Hepatic stellate cell (primary cell): ENCODE measurements at regions not wholly inside any gene's neighbourhood (a gene's known extent, or its start where the extent isn't known, plus 50 kb on each side); places are given as distances from the start of the nearest gene placed in this dataset.
"Not testable (repeated sequence)": the region's sequence is repeated elsewhere in the genome, so short reads cannot be mapped to it uniquely, and the experiment has no call there.

ENCODE experiments used
- DNase-seq: peaks from one replicate; pipeline ENCODE4 v3.0.0; 2011; ENCODE audit warnings: low spot score

DNA sequence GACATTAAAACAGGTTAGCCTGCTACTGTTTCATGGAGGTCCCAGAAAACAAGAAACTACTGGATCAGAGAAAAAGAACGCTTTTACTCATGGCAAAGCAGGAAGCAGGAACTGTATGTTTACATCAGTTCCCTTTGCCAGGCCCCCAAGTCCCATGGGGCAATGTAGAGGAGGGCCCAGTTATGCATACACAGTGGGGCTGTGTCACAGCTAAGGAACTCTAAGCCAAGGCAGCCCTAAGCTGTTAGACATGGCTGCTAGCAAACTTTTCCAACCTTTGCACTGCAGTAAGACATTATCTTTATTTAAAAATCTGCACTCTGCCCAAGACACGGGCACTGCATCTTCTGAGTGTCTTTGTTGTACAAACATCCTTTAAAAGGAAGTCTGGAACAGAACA, 975.8 kb downstream of the C4orf33 start:
- no peak for DNase-seq

DNA sequence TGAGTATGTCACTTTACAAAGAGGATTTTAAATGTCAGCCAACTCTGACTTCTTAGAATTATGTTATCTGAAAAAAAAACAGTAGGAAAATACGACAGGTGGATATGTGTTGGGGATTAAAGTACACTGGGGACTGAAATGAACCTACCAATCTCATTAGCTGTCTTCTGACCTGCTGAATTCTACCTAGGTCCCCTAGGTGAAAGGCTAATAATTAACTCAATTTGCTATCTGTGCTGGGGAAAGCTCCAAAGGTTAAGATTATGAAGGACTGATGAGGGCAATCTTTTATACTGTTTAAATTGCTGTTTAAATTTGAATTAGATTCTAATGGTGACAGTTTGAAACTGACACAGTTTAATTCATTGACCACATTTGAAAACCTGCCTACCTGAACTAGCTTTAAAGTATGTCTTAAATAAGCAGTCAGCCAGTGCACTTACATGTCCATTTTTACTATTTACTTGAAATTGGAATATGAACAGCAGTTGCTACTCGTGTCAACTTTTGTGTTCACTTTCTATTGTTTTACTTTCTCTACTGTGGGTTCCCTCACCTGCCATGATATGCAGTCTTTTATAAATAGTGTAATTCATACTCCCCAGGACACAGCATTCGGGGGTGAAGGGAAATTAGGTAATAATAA, 977.3 kb downstream of the C4orf33 start:
- no peak for DNase-seq

DNA sequence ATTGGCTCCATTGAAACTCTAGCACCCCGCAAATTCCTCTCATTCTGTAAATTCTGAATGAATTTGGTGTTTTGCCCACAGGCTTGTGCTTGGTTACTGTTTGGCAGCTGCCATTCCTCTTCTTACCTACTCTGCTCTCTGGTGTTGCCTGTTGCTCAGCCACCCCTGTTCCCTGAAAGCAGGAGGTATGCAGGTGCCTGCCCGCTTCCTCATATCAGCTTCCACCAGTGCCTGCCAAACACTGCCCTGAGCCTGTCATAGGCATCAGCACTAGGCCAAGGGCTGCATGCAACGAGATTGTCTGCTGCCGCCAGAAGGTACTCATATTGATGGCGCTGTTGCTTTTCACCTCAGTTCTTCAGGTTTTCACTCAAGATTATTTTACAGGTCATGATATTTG, 978.1 kb downstream of the C4orf33 start:
- no peak for DNase-seq

DNA sequence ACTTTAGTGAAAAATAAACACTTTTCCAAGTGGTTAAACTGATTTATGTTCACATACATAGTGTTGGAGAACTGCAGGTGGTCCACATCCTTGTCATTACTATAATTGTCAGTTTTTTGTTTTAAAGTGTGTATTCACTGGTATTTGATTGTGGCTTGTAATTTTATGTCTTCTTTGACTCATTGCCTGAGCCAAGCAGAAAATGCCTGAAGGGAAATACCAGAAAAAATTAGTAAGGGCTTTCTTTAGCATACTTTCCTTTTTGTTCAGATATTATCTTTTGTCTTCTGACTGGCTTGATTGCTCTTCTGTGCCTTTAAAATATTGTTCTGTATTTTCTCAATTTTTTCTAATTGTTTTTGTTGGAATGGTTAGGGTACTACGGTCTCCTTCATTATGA, 981.3 kb downstream of the C4orf33 start:
- no peak for DNase-seq

DNA sequence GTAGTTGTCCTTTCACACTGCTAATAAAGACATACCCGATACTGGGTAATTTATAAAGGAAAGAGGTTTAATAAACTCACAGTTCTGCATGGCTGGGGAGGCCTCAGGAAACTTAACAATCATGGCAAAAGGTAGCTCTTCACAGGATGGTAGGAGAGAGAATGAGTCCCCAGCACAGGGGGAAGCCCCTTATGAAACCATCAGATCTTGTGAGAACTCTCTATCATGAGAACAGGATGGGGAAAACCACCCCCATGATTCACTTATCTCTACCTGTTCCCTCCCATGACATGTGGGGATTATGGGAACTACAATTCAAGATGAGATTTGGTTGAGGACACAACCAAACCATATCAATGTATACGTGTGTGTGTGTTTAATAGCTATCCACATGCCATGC, 983.1 kb downstream of the C4orf33 start:
- not testable (repeated sequence) for DNase-seq

DNA sequence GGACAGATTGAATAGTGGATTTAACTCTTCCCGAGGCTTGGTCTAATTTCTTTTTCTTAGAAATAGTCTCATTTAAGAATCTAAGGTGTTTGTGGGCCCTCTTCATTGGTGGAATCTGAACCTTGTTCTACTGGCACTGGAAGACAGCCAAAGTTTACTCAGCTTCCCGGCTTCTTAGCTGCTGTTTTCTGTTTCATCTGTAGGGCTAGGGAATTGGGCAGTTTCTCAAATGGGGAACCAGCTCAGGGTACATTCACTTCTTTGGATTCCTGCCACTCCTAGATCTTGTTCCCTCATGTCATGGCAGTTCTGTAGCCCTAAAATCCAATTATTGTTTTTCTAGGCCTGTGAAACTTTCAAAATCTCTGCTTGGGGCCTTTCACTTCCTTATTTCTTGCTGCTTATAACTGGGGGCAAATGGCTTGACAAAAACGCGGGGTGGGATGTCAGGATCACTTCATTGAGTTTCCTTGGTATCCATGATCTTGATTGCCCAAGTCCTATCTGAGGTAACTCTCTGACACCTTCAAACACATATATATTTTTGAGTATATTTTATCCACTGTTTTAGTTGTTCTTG, 985.0 kb downstream of the C4orf33 start:
- no peak for DNase-seq

DNA sequence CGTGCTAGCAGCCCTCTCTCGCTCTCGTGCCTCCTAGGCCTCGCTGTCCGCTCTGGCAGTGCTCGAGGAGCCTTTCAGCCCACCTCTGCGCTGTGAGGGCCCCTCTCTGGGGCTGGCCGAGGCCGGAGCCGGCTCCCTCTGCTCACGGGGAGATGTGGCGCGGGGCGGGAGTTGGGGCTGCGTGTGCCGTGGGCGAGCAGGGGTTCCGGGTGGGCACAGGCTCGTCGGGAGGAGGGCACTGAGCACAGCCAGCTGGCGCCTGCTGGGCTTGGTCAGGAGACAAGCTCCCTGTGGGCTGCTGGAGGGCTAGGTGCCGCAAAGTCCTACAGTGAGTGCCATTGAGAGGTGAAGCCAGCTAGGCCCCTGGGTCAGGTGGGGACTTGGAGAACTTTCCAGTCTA, 994.5 kb downstream of the C4orf33 start:
- DNase-seq: no peak

DNA sequence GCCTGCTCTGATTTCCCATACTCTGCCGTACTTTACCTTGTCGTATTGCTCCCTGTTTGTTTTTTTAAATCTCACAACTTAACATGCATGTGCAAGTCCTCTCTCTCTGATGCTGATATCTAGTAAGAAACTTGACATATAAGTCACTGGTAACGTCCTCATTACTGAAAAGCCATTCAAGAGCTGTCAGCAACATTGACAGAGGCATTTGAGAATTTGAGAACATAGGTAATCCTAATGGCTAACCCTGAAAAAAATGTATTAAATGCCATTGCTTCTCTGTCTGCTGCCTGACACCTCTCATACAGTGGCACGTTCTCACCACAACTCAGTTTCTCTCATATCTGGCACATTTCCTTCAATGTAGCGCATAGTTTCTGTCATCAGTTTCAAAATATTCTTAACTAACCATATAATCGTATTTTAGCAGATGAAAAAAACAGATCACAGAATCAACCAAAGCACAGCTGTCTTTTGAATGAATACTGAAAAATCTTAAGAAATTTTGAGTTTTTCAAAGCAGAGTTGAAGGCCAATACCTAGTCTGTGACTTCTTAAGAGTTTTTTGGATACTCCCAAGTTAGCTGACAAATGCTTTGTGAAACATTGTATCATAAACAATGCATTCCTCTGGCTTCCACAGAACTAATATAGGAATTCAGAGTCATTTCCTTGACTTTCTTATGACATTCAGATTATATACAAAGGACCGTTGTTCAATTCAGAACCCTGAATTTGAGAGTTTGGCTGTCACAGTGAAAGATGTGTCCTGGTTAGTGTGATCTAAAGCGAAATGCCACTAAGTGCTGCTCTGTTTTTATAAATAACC, 996.4 kb downstream of the C4orf33 start:
- DNase-seq: no peak

DNA sequence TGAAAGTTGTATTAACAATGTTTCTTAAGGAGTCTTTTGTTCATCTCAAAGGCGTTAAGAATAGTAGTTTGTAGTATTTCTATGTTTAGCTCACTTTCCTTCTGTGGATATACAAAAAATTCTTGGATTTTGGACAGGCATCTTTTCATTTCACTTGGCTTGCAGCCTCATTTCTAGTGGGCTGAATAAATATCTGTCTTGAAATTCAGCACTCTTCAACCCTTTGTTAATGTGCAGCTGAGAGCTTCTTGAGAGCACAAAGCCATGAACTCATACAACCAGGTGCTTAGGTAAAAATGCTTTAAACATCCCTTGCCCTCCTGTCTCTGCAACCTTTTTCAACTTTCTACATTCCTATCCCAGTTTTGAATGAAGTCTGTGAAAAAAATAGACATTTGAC, 1003.2 kb downstream of the C4orf33 start:
- DNase-seq: no peak

DNA sequence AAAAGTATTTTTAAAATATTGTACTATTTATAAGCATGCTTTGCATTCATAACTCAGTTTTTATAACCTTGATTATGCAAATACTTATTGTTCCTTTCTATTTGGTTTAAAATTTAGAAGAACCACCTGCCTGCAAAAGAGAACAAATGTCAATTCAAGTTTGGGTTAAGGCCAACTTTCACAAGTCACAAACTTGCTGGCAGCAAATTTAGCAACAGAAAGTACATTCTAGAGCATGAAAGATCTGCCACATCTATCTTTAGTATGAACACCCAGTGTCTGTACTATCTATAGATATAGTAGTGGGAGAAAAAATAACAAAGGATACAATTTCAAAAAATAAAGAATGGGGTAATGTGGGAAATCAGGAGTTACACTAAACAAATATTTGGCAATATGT, 1014.2 kb downstream of the C4orf33 start:
- DNase-seq: no peak

DNA sequence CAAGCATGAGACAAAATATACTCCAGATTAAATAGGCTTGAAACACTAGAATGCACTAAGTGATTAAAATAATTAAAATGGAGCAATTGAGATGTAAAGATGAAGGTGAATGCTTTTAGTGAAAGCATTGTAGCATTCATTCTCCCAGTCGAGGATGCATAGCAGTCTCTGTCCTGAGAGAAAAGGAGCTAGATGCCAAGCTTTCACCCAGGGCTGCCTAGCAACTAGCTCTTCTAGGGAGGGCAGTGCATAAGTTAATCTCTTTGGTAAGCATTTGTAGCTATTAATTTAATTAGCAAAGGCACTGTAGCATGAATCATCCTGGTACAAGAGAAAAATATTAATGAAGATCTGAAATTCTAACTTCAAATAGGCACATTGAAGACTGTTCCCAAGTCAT, 1014.8 kb downstream of the C4orf33 start:
- no peak for DNase-seq

DNA sequence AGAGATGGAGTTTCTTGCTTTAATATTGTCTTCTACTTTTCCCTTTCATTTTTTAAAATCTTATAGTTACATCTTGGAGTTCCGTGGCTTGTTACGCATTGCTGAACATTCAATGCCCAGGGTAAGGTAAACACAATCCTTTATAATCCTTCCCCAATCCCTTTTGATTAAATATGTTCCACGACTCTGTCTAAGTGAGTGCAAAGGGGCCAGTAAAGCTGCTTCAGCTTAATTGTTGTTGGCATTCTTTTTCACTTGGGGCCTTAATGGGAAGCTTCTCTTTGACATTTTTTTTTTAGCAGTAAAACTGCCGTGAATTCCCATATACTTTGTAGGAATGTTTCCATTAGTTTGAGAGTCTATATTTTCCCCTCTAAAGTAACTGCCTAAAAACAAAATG, 1028.1 kb downstream of the C4orf33 start:
- DNase-seq: no peak

DNA sequence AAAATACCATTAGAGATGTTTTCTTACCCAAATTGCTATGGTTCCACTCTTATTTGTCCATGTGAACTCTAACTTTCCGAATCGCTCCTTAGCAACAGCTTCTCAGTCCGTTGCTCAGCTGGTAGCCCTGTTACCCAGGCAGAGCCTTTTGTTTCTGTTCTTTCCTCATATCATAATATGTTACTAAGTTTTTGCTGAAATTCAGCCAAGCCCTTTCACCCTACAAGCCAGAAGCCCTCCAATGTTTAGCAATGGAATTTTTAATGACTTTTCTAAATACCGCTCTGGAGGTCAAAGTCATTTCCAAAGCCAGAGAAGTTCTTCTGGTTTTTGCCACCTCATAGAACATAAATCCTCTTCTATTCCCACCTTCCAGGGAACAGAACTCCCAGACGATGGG, 1029.5 kb downstream of the C4orf33 start:
- DNase-seq: no peak

DNA sequence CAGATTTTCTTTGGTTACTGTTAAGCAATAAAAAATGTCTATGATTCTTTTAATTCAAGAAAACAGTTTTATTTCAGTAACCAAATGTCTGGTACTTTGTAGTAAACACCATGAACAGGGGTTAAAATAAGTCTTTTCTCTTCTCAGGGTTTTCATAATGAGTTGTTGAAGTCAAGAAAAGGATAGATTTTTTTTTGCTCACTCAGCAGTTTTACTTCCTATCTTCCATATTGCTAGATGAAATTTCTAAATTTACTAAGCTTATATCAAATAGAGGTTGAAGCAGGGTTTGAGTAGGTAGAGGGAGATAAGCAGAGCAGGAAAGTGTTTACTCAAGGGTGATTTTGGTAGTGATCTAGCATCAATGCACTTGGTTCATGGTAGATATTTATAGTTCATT, 1031.3 kb downstream of the C4orf33 start:
- no peak for DNase-seq

DNA sequence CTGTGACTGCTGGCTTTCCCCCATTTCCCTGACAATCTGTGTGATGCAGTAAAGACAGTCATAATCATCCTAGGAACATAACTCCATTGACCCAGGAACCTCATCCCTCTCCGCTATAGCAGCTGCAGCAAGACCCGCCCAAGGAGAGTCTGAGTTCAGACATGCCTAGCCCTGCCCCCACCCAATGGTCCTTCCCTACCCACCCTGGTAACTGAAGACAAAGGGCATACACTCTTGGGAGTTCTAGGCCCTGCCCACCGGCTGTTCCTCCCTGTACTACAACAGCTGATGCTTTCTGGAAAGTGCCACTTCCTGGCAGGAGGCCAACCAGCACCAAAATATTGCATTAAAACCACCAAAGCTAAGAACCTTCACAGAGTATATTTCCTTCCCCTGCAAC, 1035.6 kb downstream of the C4orf33 start:
- DNase-seq: no peak

DNA sequence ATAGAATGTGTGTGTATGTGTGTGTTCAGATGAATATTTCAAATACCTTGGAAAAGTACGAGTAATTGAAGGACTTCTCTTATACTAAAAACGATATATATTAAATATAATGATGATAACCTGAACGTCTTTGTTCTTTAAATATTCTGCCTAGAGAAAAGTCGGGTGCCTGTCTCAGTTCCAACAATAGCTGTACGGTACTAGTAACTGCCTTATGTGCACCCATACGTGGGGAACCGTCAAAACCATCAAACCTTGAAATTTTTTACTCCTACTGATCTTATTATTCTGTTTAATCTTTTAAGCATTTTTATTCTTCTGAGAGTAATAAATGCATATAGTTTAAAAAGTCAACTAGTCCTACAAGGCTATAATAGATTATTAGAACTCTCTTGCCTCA, 1045.7 kb downstream of the C4orf33 start:
- DNase-seq: no peak

DNA sequence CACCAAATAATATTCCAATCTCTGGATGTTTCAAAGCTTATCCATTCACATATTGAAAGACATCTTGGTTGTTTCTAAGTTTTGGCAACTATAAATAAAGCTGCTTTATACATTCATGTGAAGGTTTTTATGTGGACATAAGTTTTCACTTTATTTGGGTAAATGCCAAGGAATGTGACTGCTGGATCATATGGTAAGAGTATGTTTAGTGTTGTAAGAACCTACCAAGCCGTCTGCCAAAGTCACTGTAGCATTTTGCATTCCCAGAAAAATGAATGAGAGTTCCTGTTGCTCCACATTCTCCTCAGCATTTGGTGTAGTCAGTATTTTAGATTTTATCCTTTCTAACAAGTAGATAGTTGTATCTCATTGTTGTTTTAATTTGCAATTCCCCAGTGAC, 1047.7 kb downstream of the C4orf33 start:
- DNase-seq: no peak

DNA sequence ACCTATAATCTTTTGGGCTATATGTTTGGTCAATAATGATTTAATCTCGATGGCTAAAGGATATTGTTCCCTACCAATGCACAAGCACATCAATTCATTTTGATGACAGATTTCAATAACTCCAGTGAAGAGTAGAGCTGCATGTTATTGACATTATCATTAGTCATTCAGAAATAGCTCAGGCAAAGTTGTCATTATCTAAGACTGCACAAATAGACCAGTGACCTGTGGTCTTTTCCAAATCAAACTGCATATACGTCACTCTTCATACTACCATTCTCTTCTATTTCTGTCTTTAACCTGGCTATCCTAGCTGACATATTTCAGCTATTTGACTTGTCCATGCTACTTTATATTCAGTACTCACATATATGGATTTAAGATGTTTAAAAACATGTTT, 1050.8 kb downstream of the C4orf33 start:
- no peak for DNase-seq

DNA sequence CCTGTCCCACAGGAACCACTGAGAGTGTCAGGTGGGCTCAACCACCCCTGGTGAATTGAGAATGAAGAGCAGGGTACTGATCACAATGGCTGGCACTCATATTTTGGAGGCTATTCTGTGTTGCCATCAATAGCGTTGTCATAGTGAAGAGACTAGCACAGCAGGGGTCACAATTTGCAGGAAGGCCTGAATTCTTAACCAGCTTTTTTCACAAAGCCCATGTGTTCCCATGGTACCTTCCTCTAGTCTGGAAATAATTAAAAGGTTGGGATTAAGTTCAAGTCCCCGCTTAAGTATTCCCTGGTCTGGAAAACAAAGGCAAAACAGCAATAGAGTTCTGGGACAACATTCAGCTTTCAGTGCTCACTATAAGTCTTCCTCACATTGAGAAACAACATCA, 1051.7 kb downstream of the C4orf33 start:
- DNase-seq: no peak

DNA sequence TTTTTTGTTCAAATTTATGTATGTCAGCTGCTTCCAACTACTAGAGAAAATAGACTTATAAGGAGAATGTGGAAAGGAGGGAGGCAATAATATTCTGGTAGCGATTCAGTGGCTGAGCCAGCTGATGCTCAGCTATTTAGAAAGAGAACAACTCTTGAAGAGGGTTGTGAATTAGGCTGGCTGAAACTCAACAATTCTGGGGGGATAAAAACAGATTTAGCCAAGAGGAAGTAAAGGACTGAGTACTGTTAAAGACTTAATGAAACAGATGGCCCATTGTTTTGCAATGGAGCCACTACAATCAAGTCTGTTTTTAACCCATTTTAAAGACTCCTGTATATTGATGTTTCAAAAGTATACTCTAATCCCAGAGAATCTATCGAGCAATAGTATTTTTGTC, 1058.9 kb downstream of the C4orf33 start:
- no peak for DNase-seq

DNA sequence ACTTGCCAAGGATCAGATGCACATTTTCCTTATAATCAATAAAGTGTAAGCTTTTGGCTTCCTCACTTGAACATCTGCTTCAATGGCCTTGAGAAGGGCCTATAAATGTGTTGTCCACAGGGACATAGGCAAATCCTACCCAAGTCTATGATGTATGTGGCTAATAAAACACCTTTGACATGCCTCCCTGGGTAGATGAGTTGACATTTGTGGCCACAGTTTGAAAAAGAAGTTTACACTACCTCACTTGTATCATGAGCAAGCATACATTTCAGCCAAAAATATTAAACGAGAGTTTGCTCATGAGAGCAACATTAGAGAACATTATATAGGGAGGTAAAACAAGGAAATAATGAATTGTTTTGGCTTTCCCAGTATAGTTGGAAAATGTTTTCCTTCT, 1067.7 kb downstream of the C4orf33 start:
- DNase-seq: no peak

DNA sequence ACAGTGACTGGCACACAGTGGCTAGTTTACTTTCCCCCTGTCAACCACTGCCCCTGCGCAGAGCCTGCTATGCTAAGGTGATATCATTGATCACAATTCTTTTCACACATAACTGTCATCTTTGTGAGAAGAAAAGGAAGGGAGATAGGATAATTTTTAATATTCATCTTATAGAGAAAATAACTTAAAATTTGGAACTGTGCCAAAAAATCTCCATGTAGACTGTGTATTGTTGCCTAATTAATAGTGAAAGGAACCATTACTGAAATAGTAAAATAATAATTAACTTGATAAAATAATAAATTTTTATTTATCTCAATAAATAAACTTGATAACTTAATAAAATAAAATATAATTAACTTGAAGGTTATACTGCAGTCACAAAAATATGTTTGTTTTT, 1069.4 kb downstream of the C4orf33 start:
- DNase-seq: no peak

DNA sequence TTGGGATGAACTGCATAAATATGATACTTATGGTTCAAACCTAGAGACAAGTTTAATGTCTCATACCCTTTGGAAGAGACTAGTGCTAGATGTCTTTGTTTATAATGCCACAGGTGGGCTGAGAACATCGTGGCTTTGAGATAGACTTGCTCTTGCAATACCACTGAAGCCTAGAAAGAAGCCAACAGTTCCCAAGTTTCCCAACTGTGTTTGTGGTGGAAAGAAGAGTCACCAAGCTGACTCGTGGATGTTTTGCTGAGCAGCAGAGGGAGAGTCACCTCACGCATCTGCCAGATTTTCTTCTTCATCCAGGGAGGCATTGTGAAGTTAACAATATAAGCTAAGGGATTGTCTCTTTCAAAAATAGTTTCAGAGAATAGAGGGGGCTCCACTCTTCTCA, 1076.2 kb downstream of the C4orf33 start:
- no peak for DNase-seq

DNA sequence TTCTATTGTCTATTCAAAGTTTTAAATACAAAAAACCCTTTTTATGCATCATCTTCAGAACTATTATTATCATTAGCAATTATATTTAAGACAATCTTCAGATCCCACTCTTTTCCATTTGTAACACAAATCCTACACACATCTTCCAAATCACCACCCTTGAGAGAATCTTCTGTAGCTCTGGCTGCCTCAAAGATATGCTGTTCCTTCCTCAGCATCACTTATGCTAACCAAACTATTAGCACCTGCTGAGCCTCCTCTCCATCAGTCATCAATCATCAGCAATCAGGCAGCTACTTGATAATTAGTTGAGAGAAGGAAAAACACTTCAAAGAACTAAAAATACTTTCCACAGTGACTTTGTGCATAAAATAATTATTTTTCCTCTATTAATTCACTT, 1082.2 kb downstream of the C4orf33 start:
- no peak for DNase-seq
